A673 (cell line): ENCODE measurements at regions not wholly inside any gene's neighbourhood (a gene's known extent, or its start where the extent isn't known, plus 50 kb on each side); places are given as distances from the start of the nearest gene placed in this dataset.

Source experiments
- BruUV-seq: library from RNA; stranded (reverse); fragments of 400-500 nt; replicated peaks from 2 replicates; lab custom pipeline; 2021; lab: Mats Ljungman, UMichigan
- CTCF ChIA-PET: fragments of 300-600 bp; sonication (Branson Sonifier 250); formaldehyde crosslinking; loops from one replicate; lab custom pipeline; 2022; ENCODE audit warnings: antibody characterized with exemption; lab: Charles Lee
- POLR2A ChIA-PET: fragments of 300-600 bp; sonication (Branson Sonifier 250); formaldehyde crosslinking; loops from one replicate; lab custom pipeline; 2022; ENCODE audit warnings: antibody characterized with exemption; ENCODE audit not compliant: low non-redundant PET; lab: Charles Lee
- DNase-seq: peaks from one replicate; pipeline ENCODE4 v3.0.0-alpha.2; 2015; ENCODE audit warnings: low spot score
- H3K27ac ChIP-seq: fragments of 200-600 bp; sonication (generic); 2 replicates; pipeline ENCODE4 v1.5.1; 2016; ENCODE audit warnings: mixed run types, low read depth, mild to moderate bottlenecking, mixed read lengths, antibody characterized with exemption, low read length; ENCODE audit not compliant: poor library complexity, severe bottlenecking
- H3K27me3 ChIP-seq: fragments of 200-600 bp; sonication (generic); replicated peaks from 2 replicates; pipeline ENCODE4 v1.6.1; 2017; ENCODE audit warnings: mixed run types, low read depth, mild to moderate bottlenecking, mixed read lengths, antibody characterized with exemption, low read length; ENCODE audit not compliant: insufficient read depth, poor library complexity
- H3K36me3 ChIP-seq: fragments of 200-600 bp; sonication (generic); 2 replicates; pipeline ENCODE4 v1.6.1; 2016; ENCODE audit warnings: mixed run types, mild to moderate bottlenecking, mixed read lengths, antibody characterized with exemption, low read length; ENCODE audit not compliant: insufficient read depth, poor library complexity, severe bottlenecking
- H3K4me1 ChIP-seq: fragments of 200-600 bp; sonication (generic); 2 replicates; pipeline ENCODE4 v1.6.1; 2017; ENCODE audit warnings: mixed run types, mild to moderate bottlenecking, mixed read lengths, antibody characterized with exemption, low read length; ENCODE audit not compliant: insufficient read depth, poor library complexity, severe bottlenecking
- H3K4me3 ChIP-seq: fragments of 200-600 bp; sonication (generic); 2 replicates; pipeline ENCODE4 v1.5.1; 2016; ENCODE audit warnings: low read depth, mixed run types, mild to moderate bottlenecking, mixed read lengths, low read length; ENCODE audit not compliant: poor library complexity, severe bottlenecking
- H3K9me3 ChIP-seq: fragments of 200-600 bp; sonication (generic); 2 replicates; pipeline ENCODE4 v1.6.1; 2016; ENCODE audit warnings: mixed run types, low read depth, mild to moderate bottlenecking, mixed read lengths, antibody characterized with exemption, low read length; ENCODE audit not compliant: poor library complexity, severe bottlenecking
- EZH2 ChIP-seq: fragments of 200-600 bp; sonication (generic); IDR thresholded peaks from 2 replicates; pipeline ENCODE4 v1.6.1; 2017; ENCODE audit warnings: borderline replicate concordance, low read depth, mild to moderate bottlenecking, mixed read lengths, antibody characterized with exemption, low read length; ENCODE audit not compliant: poor library complexity, severe bottlenecking
- intact Hi-C: fragments of 100-400 bp; cut with micrococcal nuclease; formaldehyde crosslinking; loops from one replicate; pipeline ENCODE4 v1.10.0; 2022; ENCODE audit not compliant: unreplicated experiment
- TF ChIP-seq, protein P1 (sequence below): fragments of 300-800, 200-600 bp; sonication (generic); conservative IDR thresholded peaks from 2 replicates; pipeline ENCODE4 v1.5.1; 2017; ENCODE audit warnings: low read depth, mild to moderate bottlenecking, antibody characterized with exemption, low read length, moderate library complexity, mixed read lengths

DNA sequence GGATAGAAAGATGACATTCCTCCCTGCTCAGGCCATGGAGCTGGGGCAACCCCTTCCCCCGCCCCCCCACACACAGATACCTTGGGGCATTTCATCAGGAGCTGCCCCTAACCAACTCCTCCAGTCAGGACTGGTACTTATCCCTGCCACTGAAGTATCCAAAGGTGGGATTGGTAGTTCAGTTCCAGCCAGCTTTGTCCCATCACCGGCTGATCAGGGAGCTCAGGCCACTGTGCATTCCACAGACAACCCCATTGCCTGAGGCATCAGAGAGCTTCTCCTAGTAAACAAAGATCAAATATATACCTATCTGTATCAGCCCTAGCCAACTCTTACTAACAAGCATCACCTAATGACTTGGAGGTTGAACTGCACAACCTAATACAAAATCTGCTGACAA is 218.2 kb upstream of the FMR1 start:
- DNase-seq, result no peak
- no peak for TF ChIP-seq EZH2
- TF ChIP-seq, protein P1, sequence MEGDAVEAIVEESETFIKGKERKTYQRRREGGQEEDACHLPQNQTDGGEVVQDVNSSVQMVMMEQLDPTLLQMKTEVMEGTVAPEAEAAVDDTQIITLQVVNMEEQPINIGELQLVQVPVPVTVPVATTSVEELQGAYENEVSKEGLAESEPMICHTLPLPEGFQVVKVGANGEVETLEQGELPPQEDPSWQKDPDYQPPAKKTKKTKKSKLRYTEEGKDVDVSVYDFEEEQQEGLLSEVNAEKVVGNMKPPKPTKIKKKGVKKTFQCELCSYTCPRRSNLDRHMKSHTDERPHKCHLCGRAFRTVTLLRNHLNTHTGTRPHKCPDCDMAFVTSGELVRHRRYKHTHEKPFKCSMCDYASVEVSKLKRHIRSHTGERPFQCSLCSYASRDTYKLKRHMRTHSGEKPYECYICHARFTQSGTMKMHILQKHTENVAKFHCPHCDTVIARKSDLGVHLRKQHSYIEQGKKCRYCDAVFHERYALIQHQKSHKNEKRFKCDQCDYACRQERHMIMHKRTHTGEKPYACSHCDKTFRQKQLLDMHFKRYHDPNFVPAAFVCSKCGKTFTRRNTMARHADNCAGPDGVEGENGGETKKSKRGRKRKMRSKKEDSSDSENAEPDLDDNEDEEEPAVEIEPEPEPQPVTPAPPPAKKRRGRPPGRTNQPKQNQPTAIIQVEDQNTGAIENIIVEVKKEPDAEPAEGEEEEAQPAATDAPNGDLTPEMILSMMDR, result no peak
- intact Hi-C loops, result no loop called here
- Histone ChIP-seq H3K36me3 (no peaks in the 10 kb centered on the region), H3K4me3 (no peak overlapping the region), H3K27me3 (no peaks in the 10 kb centered on the region), H3K27ac (no peak overlapping the region), H3K4me1 (no peaks in the 10 kb centered on the region), H3K9me3 (peaks cover 7% of the 10 kb centered on the region)
- ChIA-PET POLR2A (no interaction called here), CTCF (no interaction called here)
- no TSS peak for BruUV-seq

DNA sequence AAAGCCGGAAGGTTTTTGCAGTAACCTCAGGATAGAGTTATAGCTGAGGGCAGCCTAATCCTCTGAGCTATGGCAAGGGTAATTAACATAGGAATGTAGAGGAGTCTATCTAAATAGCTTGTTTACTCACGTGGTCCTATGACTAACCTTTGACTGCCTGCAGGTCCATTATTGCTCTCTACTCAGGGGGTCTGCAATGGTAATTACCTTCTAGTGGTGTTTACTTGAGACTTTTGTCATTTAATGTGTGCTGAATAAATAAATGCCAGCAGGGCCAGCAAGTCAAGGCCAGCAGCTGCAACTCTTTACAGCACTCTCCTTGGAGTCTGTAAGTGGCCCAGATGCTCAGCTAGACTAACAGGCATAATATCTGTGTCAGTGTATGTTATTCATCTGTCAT is 212.7 kb upstream of the FMR1 start:
- ChIA-PET POLR2A (no interaction called here), CTCF (no interaction called here)
- no peaks in the 10 kb centered on the region for H3K9me3 ChIP-seq
- H3K27me3 ChIP-seq, result no peaks in the 10 kb centered on the region
- H3K4me3 ChIP-seq, result no peak overlapping the region
- no peaks in the 10 kb centered on the region for H3K36me3 ChIP-seq
- H3K27ac ChIP-seq, result no peak overlapping the region
- intact Hi-C loops, result no loop called here
- BruUV-seq, result no TSS peak
- TF ChIP-seq, protein P1, result no peak
- TF ChIP-seq EZH2, result no peak
- no peak for DNase-seq
- H3K4me1 ChIP-seq, result no peaks in the 10 kb centered on the region

DNA sequence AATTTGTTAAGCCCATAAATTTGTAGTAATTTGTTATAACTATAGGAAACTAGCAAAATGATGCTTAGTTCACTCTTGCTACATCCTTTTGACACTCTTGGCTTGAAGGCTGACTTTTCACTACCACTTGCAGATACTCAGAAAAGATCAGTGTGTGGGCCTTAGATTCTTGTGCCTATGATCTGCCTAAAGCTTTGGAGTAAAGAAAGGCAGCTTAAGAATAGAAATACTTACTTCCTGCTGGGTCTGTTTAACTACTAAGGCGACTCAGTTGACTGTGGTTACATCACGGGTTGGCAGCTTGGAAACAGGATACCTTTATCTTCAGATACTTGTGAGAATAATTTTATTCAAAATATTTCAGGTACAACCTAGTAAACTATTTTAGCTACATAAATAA is 201.4 kb upstream of the FMR1 start:
- no TSS peak for BruUV-seq
- Histone ChIP-seq H3K27ac (no peak overlapping the region), H3K27me3 (no peaks in the 10 kb centered on the region), H3K36me3 (no peaks in the 10 kb centered on the region), H3K4me3 (no peak overlapping the region), H3K9me3 (peaks cover 4% of the 10 kb centered on the region), H3K4me1 (no peaks in the 10 kb centered on the region)
- intact Hi-C loops, result no loop called here
- CTCF ChIA-PET, result no interaction called here
- DNase-seq, result no peak
- POLR2A ChIA-PET, result no interaction called here
- no peak for TF ChIP-seq EZH2
- TF ChIP-seq, protein P1, result no peak
